GM19351 (cell line): ENCODE measurements at regions not wholly inside any gene's neighbourhood (a gene's known extent, or its start where the extent isn't known, plus 50 kb on each side); places are given as distances from the start of the nearest gene placed in this dataset.
"Not testable (repeated sequence)": the region's sequence is repeated elsewhere in the genome, so short reads cannot be mapped to it uniquely, and the experiment has no call there.

ENCODE experiments used
- ATAC-seq: cut with Tn5 transposase; IDR thresholded peaks from one replicate; pipeline ENCODE4 v1.9.1; 2021; ENCODE audit warnings: mild to moderate bottlenecking, moderate library complexity; ENCODE audit not compliant: unreplicated experiment

DNA sequence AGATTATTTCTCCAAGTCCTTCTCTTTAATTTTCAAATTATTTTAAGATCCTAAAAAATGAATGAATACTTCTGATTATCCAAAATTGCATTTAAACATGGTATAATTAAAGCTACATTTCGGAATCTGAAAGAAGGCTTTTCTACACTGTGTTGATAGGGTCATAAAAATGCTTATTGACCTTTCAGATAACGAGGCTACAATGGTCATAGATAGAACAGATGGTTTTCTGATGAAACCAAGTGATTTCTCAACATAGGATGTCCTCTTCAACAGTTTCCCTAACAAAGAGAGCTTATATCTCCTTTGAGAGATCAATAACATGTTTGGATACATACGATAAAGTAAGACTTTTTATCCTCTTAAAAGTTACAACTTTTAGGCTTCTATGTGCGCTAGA lies 201.1 kb downstream of the PTH2R start:
- ATAC-seq = no peak

DNA sequence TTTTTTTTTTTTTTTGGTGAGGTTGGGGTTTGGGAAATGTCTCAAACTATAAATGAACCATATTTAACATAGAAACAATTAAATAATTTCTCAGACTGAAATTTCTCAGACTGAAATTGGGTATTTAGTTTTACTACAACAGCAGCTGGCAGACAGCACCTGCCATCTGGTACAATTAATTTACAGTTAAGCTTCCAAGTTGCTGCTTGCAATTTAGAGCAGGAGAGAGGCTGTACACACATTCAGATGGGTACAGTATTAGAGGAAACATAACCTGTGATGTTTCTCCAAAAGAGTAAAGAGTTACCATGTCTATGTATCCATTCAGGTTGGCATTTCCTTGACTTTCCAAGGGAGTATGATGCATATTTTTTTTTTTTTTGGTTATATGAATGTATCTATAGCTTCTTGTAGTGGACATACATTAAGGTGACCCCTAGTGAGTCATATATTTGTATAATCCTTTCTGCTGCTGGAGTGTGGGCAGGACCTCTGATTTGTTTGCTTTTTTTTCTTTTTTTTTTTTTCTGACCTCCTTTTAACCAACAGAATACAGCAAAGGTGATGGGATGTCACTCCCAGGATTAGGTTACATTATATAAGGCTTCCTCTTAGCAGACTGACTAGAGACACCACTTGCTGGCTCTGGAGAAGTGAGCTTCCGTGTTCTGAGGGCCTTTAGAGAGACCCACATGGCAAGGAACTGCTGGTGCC lies 201.7 kb downstream of the PTH2R start:
- ATAC-seq = no peak

DNA sequence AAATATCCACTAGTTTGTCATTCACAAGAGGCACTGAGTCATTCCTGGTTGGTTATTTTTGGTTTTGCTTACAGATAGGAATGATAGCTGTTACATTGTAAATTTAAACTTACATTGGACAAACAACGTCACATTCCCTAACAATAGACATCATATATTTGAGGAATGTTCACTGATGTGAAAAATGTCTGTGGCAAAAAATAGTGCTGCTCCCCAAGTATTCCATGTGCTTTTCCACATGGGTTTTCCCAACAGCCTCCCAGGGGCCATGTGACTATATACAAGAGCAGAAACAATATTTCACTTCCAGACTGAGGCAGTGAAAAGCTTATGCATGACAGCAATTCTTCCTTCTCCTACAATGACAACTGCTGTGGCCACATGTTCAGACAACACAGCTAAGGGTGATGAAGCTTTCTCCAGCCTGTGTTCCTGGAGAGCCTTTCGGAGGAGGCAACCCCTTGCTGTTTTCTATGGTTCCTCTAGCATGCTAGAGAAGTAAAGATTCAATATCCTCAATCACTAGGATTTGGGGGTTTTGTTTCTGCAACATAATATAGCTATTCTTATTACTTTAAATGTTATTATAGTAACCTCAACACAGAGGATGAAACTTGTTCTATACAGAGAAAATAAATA lies 202.7 kb downstream of the PTH2R start:
- no peak for ATAC-seq

DNA sequence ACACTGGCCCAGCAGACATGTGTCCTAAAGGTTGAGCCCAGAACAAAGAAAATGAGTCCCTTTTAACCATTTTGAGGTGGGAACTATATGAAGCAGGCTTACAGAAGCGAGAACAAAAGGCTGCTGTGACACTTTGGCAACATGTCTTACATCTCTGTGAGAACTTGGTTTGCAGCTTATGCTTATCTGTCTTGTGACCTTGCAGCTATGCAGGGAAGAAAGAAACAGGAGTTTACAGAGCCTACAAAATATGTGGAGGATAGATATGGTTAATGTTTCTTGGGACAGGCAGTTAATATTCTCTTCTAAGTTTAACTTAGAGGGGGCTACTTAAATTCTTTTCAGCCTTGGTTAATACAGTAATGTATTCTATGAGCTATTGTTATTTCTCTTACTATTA lies 209.1 kb downstream of the PTH2R start:
- ATAC-seq = not testable (repeated sequence)

DNA sequence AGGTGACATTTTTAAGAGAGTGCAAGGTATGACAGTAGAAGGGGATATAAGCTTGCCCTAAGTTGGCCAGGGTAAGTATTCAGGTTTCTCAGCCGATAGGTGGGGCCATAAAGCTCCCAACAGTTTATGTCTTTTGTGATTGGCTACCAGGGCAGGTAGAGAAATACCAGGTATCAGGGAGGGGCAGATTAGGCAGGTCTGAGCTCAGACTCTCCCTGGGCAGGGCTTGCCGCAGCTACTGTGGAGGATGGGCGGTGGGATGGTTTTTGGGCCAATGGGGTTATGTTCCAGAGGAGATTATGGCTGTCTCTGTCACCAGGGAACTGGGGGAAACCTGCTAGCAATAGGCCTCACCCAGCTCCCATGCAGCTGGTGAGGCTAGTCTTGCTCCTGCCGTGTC lies 211.6 kb downstream of the PTH2R start:
- ATAC-seq = no peak

DNA sequence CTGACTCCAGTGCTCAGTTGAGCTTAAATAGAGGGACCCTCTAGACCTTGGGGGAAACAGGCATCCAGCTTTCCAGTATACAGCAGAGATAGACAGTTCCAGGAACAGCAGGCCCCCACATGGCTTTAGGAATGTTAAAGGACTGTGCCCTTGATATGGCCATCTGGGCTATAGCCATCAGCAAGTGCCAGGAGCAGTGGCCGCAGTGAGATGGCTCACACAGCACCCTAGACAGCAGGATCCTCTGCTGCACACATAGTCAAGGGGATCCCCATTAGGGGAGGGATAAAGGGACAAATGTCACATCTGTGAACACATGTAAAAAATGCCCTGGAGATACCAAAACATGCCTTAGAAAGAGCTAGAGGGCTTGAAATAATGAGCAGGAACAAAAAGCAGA lies 213.4 kb downstream of the PTH2R start:
- no peak for ATAC-seq

DNA sequence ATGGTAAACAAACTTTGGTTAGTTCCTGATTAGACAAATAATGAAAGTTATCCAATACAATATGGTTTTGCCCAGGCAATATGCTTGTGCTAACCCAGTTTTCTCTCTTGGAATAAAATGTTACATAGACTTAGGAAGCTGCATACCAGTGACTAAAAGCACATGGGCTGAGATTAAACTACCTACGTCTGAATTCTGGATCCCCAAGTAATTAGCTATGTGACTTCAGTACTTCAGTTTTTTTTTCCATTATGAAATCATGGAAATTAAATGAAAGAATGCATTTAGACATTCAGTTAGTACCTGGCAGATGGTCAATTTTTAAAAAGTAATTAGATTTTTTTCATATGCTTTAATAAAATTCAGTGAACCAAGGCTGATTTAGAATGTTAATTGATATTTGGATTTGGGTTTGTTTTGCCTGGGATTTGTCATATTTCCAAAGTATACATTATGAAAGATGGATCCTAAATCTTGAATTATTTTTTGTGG lies 213.9 kb downstream of the PTH2R start:
- no peak for ATAC-seq

DNA sequence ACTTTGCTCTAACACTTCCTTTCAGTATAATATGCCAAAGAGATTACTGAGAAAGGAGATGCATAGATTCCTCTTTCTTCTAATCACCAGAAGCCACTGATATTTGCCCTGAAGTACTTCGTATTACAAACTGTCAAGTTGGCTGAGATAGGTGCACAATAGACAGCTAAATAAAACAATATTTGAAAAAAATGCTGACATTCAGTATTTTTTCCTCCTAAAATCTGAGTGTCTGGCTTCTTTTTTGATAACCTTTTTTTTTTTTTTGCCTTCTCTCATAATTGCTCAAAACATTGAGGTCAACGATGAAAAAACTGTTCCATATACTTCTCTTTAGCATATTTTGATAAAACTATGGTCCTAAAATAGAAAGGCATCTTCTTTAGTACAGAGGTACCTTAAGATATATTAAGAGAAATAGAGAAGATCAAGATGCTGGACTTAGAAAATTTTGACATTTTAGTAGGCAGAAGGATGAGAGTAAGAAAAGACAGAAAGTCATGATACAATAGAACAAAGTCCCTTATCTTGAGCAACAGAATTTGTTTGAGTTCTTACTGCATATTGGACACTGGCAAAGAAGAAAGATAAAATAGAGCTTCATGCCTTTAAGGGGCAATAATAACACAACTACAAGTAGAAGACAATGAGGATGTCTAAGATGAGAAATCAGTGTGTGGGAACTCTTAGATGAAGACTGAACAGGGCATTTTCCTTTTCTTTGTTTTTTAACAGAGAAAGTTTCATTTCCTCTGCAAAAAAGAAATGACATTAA lies 220.7 kb downstream of the PTH2R start:
- ATAC-seq = no peak

DNA sequence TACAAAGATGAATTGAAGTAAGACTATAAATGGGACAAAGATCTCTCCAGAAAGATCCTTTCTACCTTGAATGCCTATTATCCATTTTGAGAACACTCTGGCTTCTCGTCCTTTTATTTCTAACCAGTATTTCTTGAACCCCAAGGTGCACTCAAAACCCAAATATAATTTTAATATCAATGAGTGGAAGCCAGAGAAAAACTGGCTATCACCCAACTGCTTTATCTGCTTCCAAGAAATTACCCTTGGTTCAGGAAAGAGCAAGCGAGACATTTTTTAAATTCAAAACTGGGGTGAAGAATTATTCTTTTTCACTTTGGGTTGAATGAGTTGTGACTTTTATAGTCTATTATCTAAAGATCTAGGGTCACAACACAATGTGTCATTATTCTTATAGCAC lies 221.3 kb downstream of the PTH2R start:
- ATAC-seq = no peak

DNA sequence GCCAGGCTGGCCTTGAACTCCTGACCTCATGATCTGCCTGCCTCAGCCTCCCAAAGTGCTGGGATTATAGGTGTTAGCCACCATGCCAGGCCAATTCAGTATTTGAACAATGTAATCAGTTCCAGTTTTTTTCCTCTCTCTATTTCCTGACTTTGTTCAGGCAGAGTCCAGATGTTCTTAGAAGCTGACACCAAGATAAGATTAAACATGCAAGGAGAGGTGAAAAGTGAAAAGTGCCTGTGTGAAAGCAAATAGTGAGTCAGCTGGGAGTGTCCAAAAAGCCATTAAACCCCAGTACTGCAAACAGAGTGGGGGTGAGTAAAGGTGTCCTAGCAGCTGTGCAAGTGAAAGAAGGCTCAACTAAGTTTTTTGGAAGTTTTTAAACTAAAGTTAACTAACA lies 231.5 kb downstream of the PTH2R start:
- ATAC-seq = no peak

DNA sequence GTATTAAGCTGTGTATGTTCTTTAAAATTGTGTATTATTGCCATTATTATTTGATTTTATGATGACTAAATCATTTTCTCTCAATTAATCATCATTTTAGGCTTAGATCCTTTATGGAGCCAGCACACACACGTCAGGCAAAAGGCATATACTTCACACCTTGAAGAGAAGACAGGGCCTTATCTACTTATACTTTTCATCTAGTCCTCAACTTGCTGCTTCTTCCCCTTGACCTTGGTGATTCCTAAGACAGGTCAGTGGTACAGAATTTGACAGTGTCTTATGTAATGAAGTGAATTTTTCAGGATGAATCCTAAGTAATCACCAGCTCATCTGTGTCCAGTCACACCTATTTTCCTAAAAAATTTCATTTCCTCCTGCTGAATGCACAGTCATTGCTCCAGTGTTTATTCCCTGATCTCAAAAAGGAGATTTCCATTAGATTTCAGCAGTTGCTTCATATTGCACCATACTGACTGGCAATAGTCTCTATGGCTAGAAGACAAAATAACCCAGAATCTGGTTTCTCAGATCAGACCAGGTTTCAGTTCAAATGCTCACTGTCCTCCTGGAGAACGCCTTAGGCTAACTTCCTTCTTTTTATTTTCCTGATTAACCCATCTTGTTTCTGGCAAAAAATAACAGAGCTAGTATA lies 235.7 kb downstream of the PTH2R start:
- no peak for ATAC-seq

DNA sequence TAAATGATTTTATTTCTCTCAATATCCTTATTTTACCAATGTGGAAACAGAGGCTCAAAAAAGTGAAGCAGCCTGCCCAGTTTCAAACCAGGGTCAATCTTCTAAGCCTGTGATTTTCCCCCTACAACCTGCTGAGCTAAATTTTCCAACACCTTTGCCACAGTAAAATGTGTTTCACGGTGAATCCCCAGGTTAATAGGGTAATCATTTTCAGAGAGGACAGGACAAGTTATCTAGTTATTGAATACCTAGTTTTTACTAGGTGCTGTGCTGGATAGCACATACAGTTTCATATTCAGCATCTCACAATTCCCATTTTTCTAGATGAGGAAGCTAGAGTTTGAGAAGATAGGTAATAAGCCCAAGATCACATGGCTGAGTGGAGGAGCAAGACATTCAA lies 236.6 kb downstream of the PTH2R start:
- no peak for ATAC-seq

DNA sequence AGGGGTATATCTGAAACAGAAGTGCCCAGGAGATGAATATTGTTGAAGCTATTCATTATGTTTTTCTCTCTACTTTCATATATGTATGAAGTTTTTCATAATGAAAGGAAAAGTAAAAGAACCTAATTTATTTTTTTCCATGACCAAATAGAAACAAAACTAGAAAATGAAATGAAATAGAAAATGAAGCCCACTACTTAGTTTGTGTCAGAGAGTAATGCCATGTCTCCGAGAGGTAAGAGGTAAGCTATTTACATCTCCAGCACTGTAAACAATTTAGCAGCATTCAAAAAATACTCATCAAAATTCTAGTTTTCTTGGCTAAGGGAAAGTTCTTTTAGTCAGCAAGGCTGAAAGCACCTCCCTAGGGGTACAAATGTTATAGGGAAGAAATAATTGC lies 238.6 kb downstream of the PTH2R start:
- no peak for ATAC-seq

DNA sequence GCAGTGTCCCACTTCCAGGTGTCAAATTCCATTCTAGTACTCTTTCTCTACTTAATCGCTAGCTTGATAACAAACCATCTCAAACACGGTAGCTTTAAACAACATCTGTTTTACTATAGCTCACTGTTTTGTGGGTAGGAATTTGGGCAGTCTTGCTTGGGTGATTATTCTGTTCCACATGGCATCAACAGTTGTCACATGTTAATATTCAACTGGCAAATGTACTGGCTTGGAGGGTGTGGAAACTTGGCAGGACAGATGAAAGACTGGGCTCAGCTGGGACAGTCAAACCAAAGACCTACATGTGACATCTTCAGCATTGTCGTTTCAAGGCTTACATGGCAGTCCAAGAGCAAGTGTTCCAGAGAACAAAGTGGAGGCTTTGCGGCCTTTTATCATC lies 241.8 kb downstream of the PTH2R start:
- no peak for ATAC-seq

DNA sequence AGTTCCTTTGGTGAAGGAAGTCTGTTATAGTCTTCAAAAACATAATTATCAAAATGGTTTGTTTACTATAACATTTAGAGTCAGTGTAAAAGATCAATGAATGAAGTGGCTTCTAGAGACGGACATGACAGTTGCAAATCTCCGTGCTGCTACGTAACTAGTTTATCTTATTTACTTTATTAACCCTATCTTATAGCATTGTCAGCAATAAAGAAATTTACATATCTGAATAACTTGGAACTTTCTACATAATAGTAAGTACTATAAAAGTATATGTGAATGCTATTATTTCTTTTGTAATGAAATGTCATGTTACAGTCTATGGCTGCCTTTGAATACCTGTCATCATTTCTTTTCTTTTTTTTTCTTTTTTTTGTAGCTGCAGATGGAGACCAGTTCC lies 246.8 kb downstream of the PTH2R start:
- ATAC-seq = no peak

DNA sequence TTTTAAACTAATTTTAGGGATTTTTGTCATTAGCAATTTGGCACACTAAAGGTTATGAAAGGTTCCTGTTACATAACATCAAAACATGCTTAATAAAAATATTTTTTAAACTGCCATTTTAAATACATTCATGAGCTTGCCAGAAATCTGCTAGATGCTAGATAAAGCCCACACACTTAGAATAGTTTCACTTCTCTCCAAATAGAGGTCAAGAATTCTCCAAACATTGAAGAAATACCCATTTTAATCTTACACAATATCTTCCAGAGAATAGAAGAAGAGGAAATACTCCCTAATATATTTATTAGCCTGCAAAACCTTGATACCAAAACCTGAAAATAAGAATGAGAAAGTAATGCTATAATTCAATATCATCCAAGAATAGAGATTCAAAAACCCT lies 247.5 kb downstream of the PTH2R start:
- ATAC-seq = no peak

DNA sequence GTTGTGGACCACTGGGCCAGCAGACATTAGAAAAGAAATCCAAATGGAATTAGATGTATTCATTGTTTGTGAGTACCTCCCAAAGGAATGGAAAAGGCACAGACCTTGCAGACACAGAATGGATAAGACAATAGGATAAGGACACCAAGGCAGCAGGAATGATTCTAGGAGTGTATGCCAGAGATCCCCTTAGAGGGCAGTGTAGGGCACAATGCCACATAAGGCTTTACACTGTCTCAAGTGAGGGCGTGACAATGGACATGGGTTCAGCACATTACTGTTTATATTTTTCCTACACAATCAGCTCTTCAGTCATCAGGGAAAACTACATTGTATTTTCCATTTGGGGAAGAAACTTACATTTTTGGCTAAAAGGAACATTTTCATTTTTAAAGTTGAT lies 250.9 kb downstream of the PTH2R start:
- no peak for ATAC-seq

DNA sequence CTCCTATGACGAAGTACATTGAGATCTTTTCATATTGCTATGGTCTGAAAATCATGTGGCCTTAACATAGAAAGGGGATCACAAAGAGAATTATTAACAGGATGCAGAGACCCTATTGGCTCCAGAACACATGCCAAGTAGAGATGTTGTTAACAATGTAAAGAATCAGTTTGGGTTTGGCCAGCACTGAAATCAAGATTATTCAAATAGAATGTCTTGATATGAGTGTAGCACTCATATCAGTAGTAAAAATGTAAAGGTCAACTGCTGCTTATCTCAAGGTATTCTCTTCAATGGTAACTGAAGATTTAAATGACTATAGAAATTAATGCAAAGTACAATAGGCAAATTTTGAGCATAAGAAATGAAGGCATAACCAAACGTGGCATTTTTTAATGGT lies 262.8 kb downstream of the PTH2R start:
- no peak for ATAC-seq

DNA sequence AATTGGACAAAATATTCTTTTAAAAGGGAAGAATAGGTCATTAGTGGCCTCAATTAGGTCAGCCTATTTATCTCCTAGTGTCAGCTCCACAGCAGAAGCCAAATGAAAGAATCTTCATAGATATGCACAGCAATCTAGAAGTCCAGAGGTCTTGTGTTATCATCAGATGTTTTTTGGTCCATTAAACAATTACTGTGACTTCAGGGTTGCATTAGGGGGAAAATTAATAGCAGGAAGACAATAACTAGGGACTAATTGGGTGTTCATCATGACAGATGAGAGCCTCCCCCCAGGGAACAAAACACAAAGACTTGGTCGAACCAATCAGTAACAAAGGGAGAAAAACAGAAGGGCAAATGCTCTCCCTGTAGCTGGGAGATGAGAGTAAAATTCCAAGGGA lies 264.7 kb downstream of the PTH2R start:
- ATAC-seq = no peak

DNA sequence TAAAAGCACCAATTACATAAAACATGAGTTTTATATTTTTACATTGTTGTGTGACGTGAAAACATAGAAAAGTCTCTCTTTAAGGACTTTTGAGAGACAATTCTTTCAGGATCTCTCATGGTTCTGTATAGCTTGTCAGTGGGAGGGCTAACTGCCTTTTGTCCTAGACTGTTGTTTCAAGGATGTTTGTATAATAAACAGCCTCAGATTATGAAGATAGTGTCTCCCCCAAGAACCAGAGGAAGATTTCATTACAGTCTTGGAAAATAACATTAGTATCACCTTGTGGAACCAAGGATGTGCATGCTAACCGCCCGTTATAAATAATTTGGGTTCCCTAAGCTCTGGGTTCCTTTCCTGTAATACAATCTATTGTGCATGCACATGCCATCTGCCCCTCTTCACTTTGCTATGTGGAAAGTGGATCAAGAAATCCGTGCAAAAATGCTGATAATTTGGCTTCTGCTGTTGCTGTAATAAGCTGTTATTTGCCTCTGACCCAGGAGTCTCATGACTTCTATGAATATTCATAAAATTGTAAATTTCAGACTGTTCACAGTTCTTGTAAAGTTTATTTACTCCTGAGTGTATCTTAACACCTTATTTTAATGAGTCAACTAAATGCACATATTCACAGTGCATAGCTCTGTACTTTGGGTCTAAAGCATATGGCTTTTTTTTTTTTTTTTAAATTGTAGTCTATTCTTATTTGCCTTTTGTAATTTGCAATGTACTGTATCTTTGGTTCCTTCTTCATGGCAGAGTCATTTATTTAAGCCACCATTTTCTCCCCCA lies 265.5 kb downstream of the PTH2R start:
- no peak for ATAC-seq

DNA sequence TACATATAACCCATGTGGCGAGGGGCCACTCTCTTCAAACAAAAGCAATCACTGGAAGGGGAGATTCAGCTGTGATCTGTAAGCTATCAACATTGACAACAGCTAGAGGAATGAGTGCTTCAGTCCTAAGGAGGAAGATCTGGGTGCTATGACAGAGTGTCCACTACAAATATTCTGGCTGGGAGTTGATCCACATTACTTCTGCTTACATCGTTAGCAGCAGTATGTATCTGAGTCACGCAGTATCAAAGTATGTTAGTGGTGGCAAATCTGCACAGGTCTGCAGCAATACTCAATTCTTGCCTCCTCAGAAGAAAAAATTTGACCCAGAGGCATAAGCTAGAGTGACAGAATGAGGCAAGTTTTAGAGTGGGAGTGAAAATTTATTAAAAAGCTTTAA lies 267.0 kb downstream of the PTH2R start:
- ATAC-seq = no peak
